Suprapubic skin (tissue), 4 donors: ENCODE measurements at regions not wholly inside any gene's neighbourhood (a gene's known extent, or its start where the extent isn't known, plus 50 kb on each side); places are given as distances from the start of the nearest gene placed in this dataset.

Experiments
- CTCF ChIP-seq, 2 donors: fragments of 200-600 bp in 1 of 2; fragments of 450-650 bp in 1 of 2; sonication (generic) in 1 of 2; IDR thresholded peaks; one replicate each; pipeline ENCODE4 v1.5.1; 2016 to 2019; ENCODE audit warnings: antibody characterized with exemption in 2 of 2, mild to moderate bottlenecking in 1 of 2, moderate library complexity in 1 of 2
- EP300 ChIP-seq: sonication (generic); formaldehyde crosslinking; IDR thresholded peaks from one replicate; pipeline ENCODE4 v1.6.1; 2017; ENCODE audit warnings: antibody characterized with exemption
- POLR2A ChIP-seq, 2 donors: fragments of 450-650 bp; IDR thresholded peaks; one replicate each; pipeline ENCODE4 v1.6.1; 2017; ENCODE audit warnings: antibody characterized with exemption in 2 of 2, mild to moderate bottlenecking in 2 of 2, moderate library complexity in 2 of 2
- POLR2AphosphoS5 ChIP-seq, 3 donors: sonication (generic); formaldehyde crosslinking; IDR thresholded peaks; one replicate each; pipeline ENCODE4 v1.6.1; 2017; ENCODE audit warnings: antibody characterized with exemption in 3 of 3

- no peak for TF ChIP-seq CTCF (IDR thresholded peaks at IDR 0.05)
- no peak for TF ChIP-seq POLR2AphosphoS5 (IDR thresholded peaks at IDR 0.05)
- no peak for TF ChIP-seq POLR2A (IDR thresholded peaks at IDR 0.05)
- no peak for TF ChIP-seq EP300
Observed at GRCh38 chr9:117936185-117937130, 232.3 kb downstream of the TLR4 start.
